B cell (primary cell): ENCODE measurements at regions not wholly inside any gene's neighbourhood (a gene's known extent, or its start where the extent isn't known, plus 50 kb on each side); places are given as distances from the start of the nearest gene placed in this dataset.

Experiments
- ATAC-seq: fragments of 200-7000 bp; cut with Tn5 transposase; one replicate; pipeline ENCODE4 v1.10.0; 2021; ENCODE audit warnings: low read depth, mild to moderate bottlenecking, moderate number of reproducible peaks, moderate library complexity
- CTCF ChIA-PET: fragments of 350-600 bp; sonication (Branson Sonifier 250); formaldehyde crosslinking; loops from one replicate; lab custom pipeline; 2021; ENCODE audit warnings: antibody characterized with exemption, inconsistent platforms; lab: Charles Lee
- POLR2A ChIA-PET: fragments of 350-600 bp; sonication (Branson Sonifier 250); formaldehyde crosslinking; loops from one replicate; lab custom pipeline; 2021; ENCODE audit warnings: antibody characterized with exemption; lab: Charles Lee
- DNase-seq: peaks from one replicate; pipeline ENCODE4 v3.0.0; 2013
- H2AFZ ChIP-seq: 2 replicates; pipeline ENCODE4 v1.6.1; 2012; ENCODE audit warnings: mild to moderate bottlenecking, low read depth, low read length; ENCODE audit not compliant: insufficient read depth, poor library complexity, severe bottlenecking
- H3K27ac ChIP-seq, 2 donors: 1 replicate in 1 of 2; 2 replicates in 1 of 2; pipeline ENCODE4 v1.5.1; 2012 to 2013; ENCODE audit warnings: low read length in 2 of 2, mild to moderate bottlenecking in 2 of 2, moderate library complexity in 1 of 2
- H3K27me3 ChIP-seq, 4 experiments: fragments of 200-600 bp in 1 of 4; sonication (generic) in 1 of 4; replicated peaks in 1 of 4; 1 replicate in 2 of 4; 2 replicates in 2 of 4; pipeline versions ENCODE4 v1.6.1 to v1.7.0; 2013 to 2016; ENCODE audit warnings: low read length in 3 of 4, mild to moderate bottlenecking in 2 of 4, mixed read lengths in 1 of 4, moderate library complexity in 1 of 4; ENCODE audit not compliant: insufficient read depth in 4 of 4, control insufficient read depth in 3 of 4; ENCODE audit errors: control extremely low read depth in 1 of 4
- H3K36me3 ChIP-seq, 2 experiments: replicated peaks in 1 of 2; 1 replicate in 1 of 2; 2 replicates in 1 of 2; pipeline versions ENCODE4 v1.6.1 to v1.7.1; 2013; ENCODE audit warnings: low read length in 1 of 2; ENCODE audit not compliant: insufficient read depth in 2 of 2, control insufficient read depth in 1 of 2; ENCODE audit errors: control extremely low read depth in 1 of 2, extremely low read depth in 1 of 2
- H3K4me1 ChIP-seq, 2 donors: fragments of 200-600 bp in 1 of 2; sonication (generic) in 1 of 2; 1 replicate in 1 of 2; 2 replicates in 1 of 2; pipeline versions ENCODE4 v1.5.1 to v1.6.1; 2013 to 2017; ENCODE audit warnings: low read length in 2 of 2; ENCODE audit not compliant: control insufficient read depth in 2 of 2, insufficient read depth in 2 of 2
- H3K4me2 ChIP-seq: replicated peaks from 2 replicates; pipeline ENCODE3; 2012; ENCODE audit warnings: mild to moderate bottlenecking, low read depth, low read length; ENCODE audit not compliant: poor library complexity, severe bottlenecking
- H3K4me3 ChIP-seq, 5 experiments: fragments of 200-600 bp in 1 of 5; sonication (generic) in 1 of 5; 1 replicate in 3 of 5; 2 replicates in 2 of 5; pipeline versions ENCODE4 v1.5.1 to v1.7.0; 2011 to 2016; ENCODE audit warnings: low read length in 4 of 5, mild to moderate bottlenecking in 4 of 5, low read depth in 2 of 5, control low read depth in 1 of 5, moderate library complexity in 1 of 5; ENCODE audit not compliant: insufficient read depth in 1 of 5; ENCODE audit errors: control extremely low read depth in 1 of 5, extremely low read depth in 1 of 5
- H3K79me2 ChIP-seq: fragments of 200-600 bp; sonication (generic); one replicate; pipeline ENCODE4 v1.6.0; 2016; ENCODE audit warnings: low read length; ENCODE audit not compliant: control insufficient read depth, insufficient read depth
- H3K9ac ChIP-seq: fragments of 200-600 bp; sonication (generic); 2 replicates; pipeline ENCODE4 v1.6.1; 2017; ENCODE audit warnings: mild to moderate bottlenecking, low read length, moderate library complexity
- H3K9me3 ChIP-seq, 3 donors: one replicate each; pipeline versions ENCODE4 v1.6.1 to v1.7.1; 2013; ENCODE audit warnings: low read length in 2 of 3; ENCODE audit not compliant: control insufficient read depth in 2 of 3, insufficient read depth in 1 of 3; ENCODE audit errors: control extremely low read depth in 1 of 3
- H4K20me1 ChIP-seq: 2 replicates; pipeline ENCODE4 v1.6.0; 2012; ENCODE audit warnings: mild to moderate bottlenecking, low read length; ENCODE audit not compliant: insufficient read depth, control insufficient read depth, poor library complexity, severe bottlenecking
- H3K27ac Mint-ChIP-seq: one replicate; pipeline ENCODE4 v1.8.0; 2021; ENCODE audit warnings: mixed read lengths
- H3K27me3 Mint-ChIP-seq: one replicate; pipeline ENCODE4 v1.8.0; 2021; ENCODE audit warnings: mixed read lengths
- H3K4me1 Mint-ChIP-seq: one replicate; pipeline ENCODE4 v1.8.0; 2021; ENCODE audit warnings: mixed read lengths
- H3K4me3 Mint-ChIP-seq: one replicate; pipeline ENCODE4 v1.8.0; 2021; ENCODE audit warnings: mixed read lengths
- H3K9me3 Mint-ChIP-seq: one replicate; pipeline ENCODE4 v1.8.0; 2022; ENCODE audit warnings: mixed read lengths; ENCODE audit not compliant: insufficient read depth
- EZH2 ChIP-seq: IDR thresholded peaks from 2 replicates; pipeline ENCODE4 v1.6.1; 2012; ENCODE audit warnings: borderline replicate concordance, low read depth, mild to moderate bottlenecking, moderate library complexity, low read length; ENCODE audit not compliant: insufficient read depth, poor library complexity, severe bottlenecking
- WGBS: methylation state at CpG from one replicate; pipeline ENCODE4 v1.1.5; 2013; ENCODE audit warnings: missing lambda C conversion rate; ENCODE audit not compliant: insufficient coverage; 5-methylcytosine and 5-hydroxymethylcytosine counted together
- intact Hi-C: fragments of 100-400 bp; cut with micrococcal nuclease; formaldehyde crosslinking; loops from one replicate; pipeline ENCODE4 v1.10.0; 2022
- TF ChIP-seq, protein P1 (sequence below): fragments of 200-600 bp; IDR thresholded peaks from one replicate; pipeline ENCODE4 v1.8.0; 2022; ENCODE audit warnings: antibody characterized with exemption, mild to moderate bottlenecking

DNA sequence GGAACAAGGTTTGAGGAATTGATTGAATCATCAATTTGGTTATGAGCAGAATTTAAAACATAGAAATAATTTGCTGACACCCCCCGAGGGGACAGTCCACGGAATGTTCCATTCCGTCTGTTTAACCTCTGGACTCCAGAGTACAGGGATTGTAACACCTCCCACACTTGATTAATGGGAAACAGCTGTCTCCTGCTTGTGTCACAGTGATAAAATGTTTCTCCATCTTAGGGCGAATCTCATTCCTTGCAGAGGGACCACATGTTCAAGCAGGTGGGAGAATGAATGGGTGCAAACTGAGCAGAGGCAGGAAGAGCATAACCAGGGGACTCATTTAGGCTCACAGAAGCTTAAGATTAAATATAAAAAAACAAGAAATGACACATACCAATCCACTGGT is 249.5 kb upstream of the RBFOX1 start:
- H3K4me2 ChIP-seq = no peak overlapping the region
- H3K4me3 ChIP-seq = no peak overlapping the region
- H3K27ac ChIP-seq = no peak overlapping the region
- TF ChIP-seq EZH2 = no peak
- TF ChIP-seq, protein P1, sequence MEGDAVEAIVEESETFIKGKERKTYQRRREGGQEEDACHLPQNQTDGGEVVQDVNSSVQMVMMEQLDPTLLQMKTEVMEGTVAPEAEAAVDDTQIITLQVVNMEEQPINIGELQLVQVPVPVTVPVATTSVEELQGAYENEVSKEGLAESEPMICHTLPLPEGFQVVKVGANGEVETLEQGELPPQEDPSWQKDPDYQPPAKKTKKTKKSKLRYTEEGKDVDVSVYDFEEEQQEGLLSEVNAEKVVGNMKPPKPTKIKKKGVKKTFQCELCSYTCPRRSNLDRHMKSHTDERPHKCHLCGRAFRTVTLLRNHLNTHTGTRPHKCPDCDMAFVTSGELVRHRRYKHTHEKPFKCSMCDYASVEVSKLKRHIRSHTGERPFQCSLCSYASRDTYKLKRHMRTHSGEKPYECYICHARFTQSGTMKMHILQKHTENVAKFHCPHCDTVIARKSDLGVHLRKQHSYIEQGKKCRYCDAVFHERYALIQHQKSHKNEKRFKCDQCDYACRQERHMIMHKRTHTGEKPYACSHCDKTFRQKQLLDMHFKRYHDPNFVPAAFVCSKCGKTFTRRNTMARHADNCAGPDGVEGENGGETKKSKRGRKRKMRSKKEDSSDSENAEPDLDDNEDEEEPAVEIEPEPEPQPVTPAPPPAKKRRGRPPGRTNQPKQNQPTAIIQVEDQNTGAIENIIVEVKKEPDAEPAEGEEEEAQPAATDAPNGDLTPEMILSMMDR = no peak
- POLR2A ChIA-PET = no interaction called here
- H3K27me3 ChIP-seq = peaks cover 0 to 3% (median 0%) of the 10 kb centered on the region in 4 experiments
- Mint-ChIP-seq H3K27ac (no peak overlapping the region), H3K27me3 (no peaks in the 10 kb centered on the region), H3K4me3 (no peak overlapping the region), H3K9me3 (peaks cover 2% of the 10 kb centered on the region), H3K4me1 (no peaks in the 10 kb centered on the region)
- H3K36me3 ChIP-seq = no peaks in the 10 kb centered on the region
- DNase-seq (no peak), ATAC-seq (no peak)
- no peak overlapping the region for H2AFZ ChIP-seq
- H3K9ac ChIP-seq = no peak overlapping the region
- no peaks in the 10 kb centered on the region for H3K79me2 ChIP-seq
- 60% methylated on average over 3 of the region's 4 CpGs for WGBS
- CTCF ChIA-PET = no interaction called here
- H4K20me1 ChIP-seq = no peaks in the 10 kb centered on the region
- no peaks in the 10 kb centered on the region for H3K4me1 ChIP-seq
- peaks cover 0 to 3% (median 0%) of the 10 kb centered on the region in 3 donors for H3K9me3 ChIP-seq
- intact Hi-C loops = no loop called here

DNA sequence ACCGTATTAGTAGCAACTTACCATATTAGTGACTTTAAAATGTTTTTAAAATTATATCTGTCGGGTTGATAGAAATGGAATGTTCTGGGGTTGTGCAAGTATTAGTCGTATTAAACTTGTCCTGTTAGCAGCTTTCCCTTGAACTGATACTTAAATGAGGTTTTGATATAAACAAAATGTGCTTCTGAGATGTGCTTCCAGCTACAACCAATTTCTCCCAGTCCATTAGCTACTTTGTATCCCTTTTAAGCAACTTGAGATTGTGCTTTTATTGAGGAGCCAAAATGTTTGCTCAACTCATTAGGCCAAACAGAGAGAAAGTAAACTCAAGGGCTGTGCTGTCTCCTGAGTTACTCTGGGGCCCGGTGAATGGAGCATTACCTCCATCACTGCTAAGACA is 255.0 kb upstream of the RBFOX1 start:
- Histone ChIP-seq H3K36me3 (no peaks in the 10 kb centered on the region), H4K20me1 (no peaks in the 10 kb centered on the region), H3K4me1 (no peaks in the 10 kb centered on the region), H3K9ac (no peak overlapping the region), H2AFZ (no peak overlapping the region), H3K27ac (no peak overlapping the region), H3K4me2 (no peak overlapping the region), H3K4me3 (no peak overlapping the region), H3K9me3 (peaks cover 0 to 3% (median 0%) of the 10 kb centered on the region in 3 donors), H3K79me2 (no peaks in the 10 kb centered on the region), H3K27me3 (no peaks in the 10 kb centered on the region)
- no peak overlapping the region for H3K27ac Mint-ChIP-seq
- no peak for ATAC-seq
- no peaks in the 10 kb centered on the region for H3K27me3 Mint-ChIP-seq
- intact Hi-C loops = no loop called here
- 78% methylated on average over 1 of the region's 4 CpGs for WGBS
- ChIA-PET CTCF (no interaction called here), POLR2A (no interaction called here)
- TF ChIP-seq, protein P1 = no peak
- no peak for TF ChIP-seq EZH2
- H3K4me3 Mint-ChIP-seq = no peak overlapping the region
- no peaks in the 10 kb centered on the region for H3K4me1 Mint-ChIP-seq
- no peak for DNase-seq
- peaks cover 3% of the 10 kb centered on the region for H3K9me3 Mint-ChIP-seq
